ENCODE measurements at regions not wholly inside any gene's neighbourhood (a gene's known extent, or its start where the extent isn't known, plus 50 kb on each side); places are given as distances from the start of the nearest gene placed in this dataset.

DNA sequence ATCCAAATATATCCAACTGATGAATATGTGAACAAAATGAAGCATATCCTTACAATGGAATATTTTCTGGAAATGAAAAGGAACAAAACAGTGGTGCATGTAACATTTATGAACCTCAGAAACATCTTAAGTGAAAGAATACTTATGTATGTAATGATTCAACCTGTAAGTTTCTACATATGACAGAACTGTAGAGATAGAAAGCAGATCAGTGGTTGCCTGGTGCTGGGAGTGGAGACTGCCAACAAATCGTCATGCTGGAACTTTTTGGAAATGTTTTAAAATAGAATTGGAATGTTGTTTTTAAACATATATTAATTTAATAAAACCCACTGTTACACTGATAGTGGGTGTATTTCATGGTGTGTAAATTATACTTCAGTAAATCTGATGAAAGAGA lies 667.5 kb downstream of the RAPGEF2 start:
- DNase-seq (ENCODE audit: extremely low read depth, low read depth), result no peak
- TF ChIP-seq, protein P1, sequence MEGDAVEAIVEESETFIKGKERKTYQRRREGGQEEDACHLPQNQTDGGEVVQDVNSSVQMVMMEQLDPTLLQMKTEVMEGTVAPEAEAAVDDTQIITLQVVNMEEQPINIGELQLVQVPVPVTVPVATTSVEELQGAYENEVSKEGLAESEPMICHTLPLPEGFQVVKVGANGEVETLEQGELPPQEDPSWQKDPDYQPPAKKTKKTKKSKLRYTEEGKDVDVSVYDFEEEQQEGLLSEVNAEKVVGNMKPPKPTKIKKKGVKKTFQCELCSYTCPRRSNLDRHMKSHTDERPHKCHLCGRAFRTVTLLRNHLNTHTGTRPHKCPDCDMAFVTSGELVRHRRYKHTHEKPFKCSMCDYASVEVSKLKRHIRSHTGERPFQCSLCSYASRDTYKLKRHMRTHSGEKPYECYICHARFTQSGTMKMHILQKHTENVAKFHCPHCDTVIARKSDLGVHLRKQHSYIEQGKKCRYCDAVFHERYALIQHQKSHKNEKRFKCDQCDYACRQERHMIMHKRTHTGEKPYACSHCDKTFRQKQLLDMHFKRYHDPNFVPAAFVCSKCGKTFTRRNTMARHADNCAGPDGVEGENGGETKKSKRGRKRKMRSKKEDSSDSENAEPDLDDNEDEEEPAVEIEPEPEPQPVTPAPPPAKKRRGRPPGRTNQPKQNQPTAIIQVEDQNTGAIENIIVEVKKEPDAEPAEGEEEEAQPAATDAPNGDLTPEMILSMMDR (IDR thresholded peaks at IDR 0.05; ENCODE audit: low read depth, low read length), result no peak

DNA sequence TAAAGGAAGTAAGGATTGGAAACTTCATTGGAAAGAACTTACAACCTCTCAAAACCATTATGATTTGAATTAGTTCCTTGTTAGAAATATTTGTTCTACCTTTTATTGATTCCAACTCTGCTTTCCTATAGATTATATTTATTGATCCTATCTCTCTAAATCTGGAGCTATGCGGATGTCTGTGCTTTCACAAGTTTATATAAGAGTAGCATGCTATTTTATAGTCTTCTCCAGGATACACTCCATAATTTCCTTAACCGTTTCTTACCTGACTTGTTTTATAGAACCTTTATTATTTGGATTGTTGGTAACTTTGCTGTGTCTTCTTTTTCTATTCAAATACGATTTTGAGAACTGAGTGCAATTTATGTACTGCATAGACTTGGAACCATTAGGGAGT lies 668.1 kb downstream of the RAPGEF2 start:
- TF ChIP-seq, protein P1 (IDR thresholded peaks at IDR 0.05; ENCODE audit: low read depth, low read length), result no peak
- DNase-seq (ENCODE audit: extremely low read depth, low read depth), result no peak

DNA sequence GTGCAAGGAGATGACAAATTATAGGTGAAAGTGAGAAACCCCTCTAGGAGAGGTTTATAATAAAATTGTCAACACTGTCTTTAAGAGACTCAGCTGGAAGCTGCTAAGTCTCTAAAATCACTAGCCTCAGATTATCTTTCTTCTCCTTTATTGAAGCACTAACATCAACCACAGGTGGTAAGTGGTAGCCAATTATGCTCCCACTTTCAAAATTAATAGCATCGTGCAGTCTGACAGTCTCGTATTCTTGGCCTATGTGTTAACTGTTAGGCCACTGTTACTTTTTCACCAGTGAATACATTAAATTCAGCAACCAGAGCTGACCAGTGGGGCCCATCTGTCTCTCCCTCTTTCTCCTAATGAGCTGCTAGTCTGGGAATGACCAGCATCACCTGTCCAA lies 674.1 kb downstream of the RAPGEF2 start:
- no peak for DNase-seq (ENCODE audit: extremely low read depth, low read depth)
- TF ChIP-seq, protein P1 (IDR thresholded peaks at IDR 0.05; ENCODE audit: low read depth, low read length), result no peak

DNA sequence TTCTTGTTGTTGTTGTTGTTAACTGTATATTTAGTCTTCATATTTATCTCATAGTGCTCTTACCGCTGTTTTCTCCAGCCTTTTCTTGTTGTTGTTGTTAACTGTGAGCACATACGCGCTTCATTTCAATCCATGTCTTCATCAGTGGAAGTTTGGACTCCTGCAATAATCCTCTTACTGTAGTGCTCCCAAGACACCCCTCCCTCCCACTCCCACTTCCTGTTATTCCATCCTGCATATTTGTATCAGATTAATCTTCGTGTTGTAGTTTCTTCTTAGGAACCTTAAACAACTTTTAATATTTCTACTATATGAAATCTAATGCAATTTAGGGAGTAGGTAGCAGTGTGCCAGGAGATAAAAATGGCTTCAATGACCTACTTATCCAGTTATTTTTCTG lies 674.8 kb downstream of the RAPGEF2 start:
- TF ChIP-seq, protein P1 (IDR thresholded peaks at IDR 0.05; ENCODE audit: low read depth, low read length), result no peak
- no peak for DNase-seq (ENCODE audit: extremely low read depth, low read depth)

DNA sequence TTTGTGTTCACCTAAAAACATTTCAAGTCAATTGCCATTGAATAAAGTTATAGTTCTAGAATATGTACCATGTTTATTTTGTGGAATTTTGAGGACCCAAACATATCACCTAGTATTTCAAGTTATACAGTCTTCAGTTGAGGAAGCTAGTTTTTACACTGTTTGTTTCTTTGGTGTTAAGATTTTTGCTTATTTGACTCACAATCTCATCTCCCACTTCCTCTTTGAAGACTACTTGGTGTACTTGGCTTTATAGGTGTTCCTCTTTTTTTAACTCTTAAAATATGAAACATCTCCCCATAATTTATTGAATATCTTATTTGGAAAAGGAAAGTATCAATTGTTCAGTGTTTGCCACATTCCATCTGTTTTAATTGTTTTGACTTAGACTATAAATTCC lies 675.4 kb downstream of the RAPGEF2 start:
- no peak for DNase-seq (ENCODE audit: extremely low read depth, low read depth)
- TF ChIP-seq, protein P1 (IDR thresholded peaks at IDR 0.05; ENCODE audit: low read depth, low read length), result no peak

DNA sequence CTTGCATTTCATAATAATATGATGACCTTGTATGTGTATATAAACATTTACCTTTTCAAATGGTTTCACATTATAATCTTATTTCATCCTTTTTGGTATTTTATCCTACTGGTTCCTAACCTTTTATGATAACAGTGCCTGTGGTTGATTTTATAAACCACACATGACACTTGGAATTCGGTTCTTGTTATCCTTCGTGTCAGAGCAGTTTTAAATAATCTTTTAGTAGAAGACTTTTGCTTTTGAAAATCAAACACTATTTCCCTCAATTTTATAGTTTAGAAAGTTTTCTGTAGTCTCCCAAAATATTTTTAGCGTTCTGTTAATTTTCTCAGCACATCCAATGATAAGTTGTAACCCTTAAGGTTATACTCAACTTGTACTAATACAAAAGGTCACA lies 676.8 kb downstream of the RAPGEF2 start:
- no peak for DNase-seq (ENCODE audit: extremely low read depth, low read depth)
- TF ChIP-seq, protein P1 (IDR thresholded peaks at IDR 0.05; ENCODE audit: low read depth, low read length), result no peak

DNA sequence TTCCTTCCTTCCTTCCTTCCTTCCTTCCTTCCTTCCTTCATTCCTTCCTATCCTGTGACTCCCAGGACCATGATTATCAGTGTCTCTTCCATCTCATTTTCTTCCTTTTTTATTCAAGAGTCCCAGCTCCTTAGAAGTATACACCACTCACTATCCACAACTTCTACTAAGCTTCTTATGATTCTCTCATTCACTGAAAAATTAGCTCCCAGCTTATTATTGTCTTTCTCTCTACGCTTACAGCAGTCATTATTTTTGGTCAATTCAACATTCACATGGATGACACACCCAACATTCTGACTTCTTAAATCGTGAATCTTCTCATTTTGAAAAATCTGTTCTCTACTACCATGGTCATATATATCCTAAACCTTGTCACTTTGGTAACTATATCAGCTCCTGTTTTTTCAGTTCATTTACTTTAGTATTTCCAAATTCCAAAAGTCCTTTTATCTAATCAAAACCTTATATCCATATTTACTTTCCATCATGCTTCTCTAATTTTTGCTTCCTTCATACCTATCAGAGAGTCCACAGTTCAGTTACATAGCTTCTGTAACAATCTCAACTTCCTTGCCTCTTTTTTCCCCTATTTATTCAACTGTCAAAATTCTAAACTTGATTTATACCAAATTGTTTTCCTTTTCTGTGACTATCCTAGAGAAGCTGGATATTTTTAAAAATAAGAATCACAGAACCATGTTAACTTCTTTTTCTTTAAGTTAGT lies 677.5 kb downstream of the RAPGEF2 start:
- TF ChIP-seq, protein P1 (IDR thresholded peaks at IDR 0.05; ENCODE audit: low read depth, low read length), result no peak
- DNase-seq (ENCODE audit: extremely low read depth, low read depth), result no peak

All from AG09319 (cell line).